AG09309 (cell line): ENCODE measurements at regions not wholly inside any gene's neighbourhood (a gene's known extent, or its start where the extent isn't known, plus 50 kb on each side); places are given as distances from the start of the nearest gene placed in this dataset.

Experiments
- DNase-seq: peaks from one replicate; pipeline ENCODE4 v3.0.0-alpha.2; 2010; ENCODE audit warnings: low read depth
- H3K4me3 ChIP-seq: 2 replicates; pipeline ENCODE4 v1.5.1; 2011; ENCODE audit warnings: mild to moderate bottlenecking, low read depth, low read length, moderate library complexity; ENCODE audit not compliant: control insufficient read depth
- CTCF ChIP-seq: IDR thresholded peaks from 2 replicates; pipeline ENCODE4 v1.5.1; 2011; ENCODE audit warnings: mild to moderate bottlenecking, low read depth, low read length, inconsistent platforms; ENCODE audit not compliant: insufficient read depth, control insufficient read depth; ENCODE audit errors: missing control alignments

- no peak for TF ChIP-seq CTCF
- no peak for DNase-seq
- no peak overlapping the region for H3K4me3 ChIP-seq
Observed at GRCh38 chr10:55668326-55668922, 692.6 kb downstream of the ZWINT start.

DNA sequence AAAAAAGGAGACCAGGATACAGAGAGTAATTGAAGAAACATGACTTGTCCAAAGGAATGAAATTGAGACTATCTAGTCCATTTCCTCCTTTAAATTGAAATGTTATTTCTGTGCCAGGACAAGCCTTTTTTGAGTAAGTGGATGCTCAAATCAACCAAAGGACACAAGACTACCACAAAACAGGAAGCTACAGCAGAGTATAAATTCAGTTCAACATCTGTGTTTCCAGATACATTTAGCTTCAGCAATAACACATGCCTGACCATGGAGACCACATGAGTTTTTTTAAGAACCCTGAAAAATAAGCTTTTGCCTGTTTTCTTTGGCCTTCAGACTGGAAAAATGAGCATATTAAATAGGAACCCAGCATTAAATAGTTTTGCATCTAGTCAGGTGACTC is 707.5 kb downstream of the ZWINT start:
- H3K4me3 ChIP-seq = no peak overlapping the region
- no peak for DNase-seq
- TF ChIP-seq CTCF = no peak

GRCh38 chr10:55641601-55642000 is 719.5 kb downstream of the ZWINT start:
- H3K4me3 ChIP-seq = no peak overlapping the region
- DNase-seq = no peak
- TF ChIP-seq CTCF = no peak

DNA sequence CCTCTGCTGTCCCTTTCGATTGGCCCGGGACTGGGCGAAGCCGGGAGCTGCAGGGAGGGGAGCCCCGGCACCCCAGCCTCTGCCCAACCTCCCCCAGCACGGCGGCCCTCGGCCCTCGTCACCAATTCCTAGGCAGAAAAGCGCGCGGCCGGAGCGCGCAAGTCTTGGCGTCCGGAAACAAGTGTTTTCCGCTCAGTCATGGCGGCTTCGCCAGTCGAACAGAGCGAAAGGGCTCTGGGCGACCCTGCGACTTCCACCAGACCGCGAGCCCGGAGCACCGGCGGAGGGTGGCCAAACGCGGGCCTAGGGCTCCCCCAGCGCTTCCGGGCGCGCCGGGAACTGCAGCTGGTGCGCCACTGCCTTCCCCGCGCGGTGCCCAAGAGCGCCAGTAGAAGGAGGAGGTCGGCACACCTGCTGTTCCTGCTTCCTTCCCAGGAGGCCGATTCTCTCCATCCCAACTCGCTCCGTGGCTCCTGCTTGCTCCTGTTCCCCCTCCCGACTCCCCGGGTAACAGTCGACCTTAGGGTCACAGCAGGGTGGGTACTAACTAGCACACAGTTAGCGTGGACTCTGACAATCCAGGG is 729.9 kb downstream of the ZWINT start:
- no peak overlapping the region for H3K4me3 ChIP-seq
- TF ChIP-seq CTCF = peak; percentile 22
- DNase-seq = no peak

DNA sequence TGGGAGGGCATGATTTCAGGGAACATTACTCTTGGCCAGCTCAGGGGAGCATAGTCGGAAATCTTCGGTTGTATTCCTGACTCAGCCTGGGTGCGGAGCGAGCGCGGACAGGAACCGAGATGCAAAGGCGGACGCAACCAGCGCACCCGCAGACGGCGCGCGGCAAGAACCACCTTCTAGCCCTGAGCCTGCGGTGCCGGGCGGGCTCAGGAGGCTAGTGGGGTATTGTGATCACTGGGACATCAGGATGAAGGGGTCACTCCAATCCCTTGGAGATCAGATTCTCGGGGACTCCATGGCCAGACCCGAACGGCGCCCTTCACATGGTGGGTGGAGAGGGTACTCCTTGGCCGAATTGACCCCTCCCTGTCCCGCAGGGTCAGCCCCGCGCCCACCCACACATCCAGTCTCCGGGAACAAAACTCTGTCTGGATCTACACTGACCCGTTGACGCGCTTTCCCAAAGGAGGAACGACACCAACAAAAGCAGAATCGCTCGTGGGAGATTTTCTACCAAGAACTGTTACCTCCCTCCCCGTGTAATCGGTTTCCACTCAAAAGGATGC is 730.5 kb downstream of the ZWINT start:
- H3K4me3 ChIP-seq = no peak overlapping the region
- no peak for DNase-seq
- no peak for TF ChIP-seq CTCF

DNA sequence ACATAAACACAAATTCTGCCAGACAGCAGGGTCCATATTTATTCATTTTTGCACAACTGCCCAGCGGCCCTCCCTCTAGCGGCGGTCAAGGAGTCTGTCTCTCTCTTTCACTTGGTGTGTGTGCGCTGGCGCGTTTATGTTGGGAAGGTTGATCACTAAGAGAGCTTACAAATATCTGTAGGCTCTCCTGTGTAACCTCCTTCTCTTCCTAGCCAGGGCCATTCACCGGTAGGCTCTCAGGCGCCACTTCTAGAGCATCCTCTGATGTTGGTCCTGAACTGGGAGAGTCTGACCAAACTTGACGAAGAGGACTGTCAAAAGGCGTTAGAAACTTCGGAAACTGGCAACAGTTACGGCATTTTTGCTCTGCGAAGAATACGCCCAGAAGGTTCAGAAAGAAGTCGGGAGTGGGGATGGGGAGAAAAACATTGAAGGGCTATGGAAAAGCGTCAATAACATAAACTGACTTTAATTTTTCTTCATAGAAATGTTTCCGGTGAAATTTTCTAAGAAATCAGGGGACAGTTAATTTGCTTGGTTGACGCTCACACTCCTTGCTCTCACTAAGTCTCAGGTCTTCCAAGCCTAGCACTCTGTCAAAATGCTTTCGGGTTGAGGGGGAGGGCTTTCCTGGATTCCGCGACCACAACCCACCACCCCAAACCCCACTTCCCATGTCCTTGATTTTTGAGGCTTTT is 731.1 kb downstream of the ZWINT start:
- H3K4me3 ChIP-seq = no peak overlapping the region
- DNase-seq = no peak
- peak; percentile 28 for TF ChIP-seq CTCF
